Activated CD4-positive, alpha-beta memory T cell treated with anti-CD3 and anti-CD28 coated beads, Interleukin-2, amount 10 ng/mL, durations not matched to agents 7 days and 5 days (primary cell): ENCODE measurements at regions not wholly inside any gene's neighbourhood (a gene's known extent, or its start where the extent isn't known, plus 50 kb on each side); places are given as distances from the start of the nearest gene placed in this dataset.

Experiments used
- CTCF ChIA-PET: fragments of 350-600 bp; sonication (Branson Sonifier 250); formaldehyde crosslinking; loops from one replicate; lab custom pipeline; 2021; ENCODE audit warnings: antibody characterized with exemption, inconsistent platforms; lab: Charles Lee
- POLR2A ChIA-PET: fragments of 350-600 bp; sonication (Branson Sonifier 250); formaldehyde crosslinking; loops from one replicate; lab custom pipeline; 2021; ENCODE audit warnings: antibody characterized with exemption; lab: Charles Lee
- DNase-seq: peaks from one replicate; pipeline ENCODE4 v3.0.0-alpha.2; 2020
- H3K27ac Mint-ChIP-seq: one replicate; pipeline ENCODE4 v1.8.0; 2021; ENCODE audit warnings: mild to moderate bottlenecking, mixed read lengths
- H3K27me3 Mint-ChIP-seq: one replicate; pipeline ENCODE4 v1.8.0; 2021; ENCODE audit warnings: mixed read lengths
- H3K36me3 Mint-ChIP-seq: one replicate; pipeline ENCODE4 v1.8.0; 2021; ENCODE audit warnings: low read depth, mixed read lengths
- H3K4me1 Mint-ChIP-seq: one replicate; pipeline ENCODE4 v1.8.0; 2021; ENCODE audit warnings: mixed read lengths
- H3K4me3 Mint-ChIP-seq: one replicate; pipeline ENCODE4 v1.8.0; 2021; ENCODE audit warnings: mild to moderate bottlenecking, mixed read lengths
- H3K9me3 Mint-ChIP-seq: one replicate; pipeline ENCODE4 v1.8.0; 2021; ENCODE audit warnings: mixed read lengths

DNA sequence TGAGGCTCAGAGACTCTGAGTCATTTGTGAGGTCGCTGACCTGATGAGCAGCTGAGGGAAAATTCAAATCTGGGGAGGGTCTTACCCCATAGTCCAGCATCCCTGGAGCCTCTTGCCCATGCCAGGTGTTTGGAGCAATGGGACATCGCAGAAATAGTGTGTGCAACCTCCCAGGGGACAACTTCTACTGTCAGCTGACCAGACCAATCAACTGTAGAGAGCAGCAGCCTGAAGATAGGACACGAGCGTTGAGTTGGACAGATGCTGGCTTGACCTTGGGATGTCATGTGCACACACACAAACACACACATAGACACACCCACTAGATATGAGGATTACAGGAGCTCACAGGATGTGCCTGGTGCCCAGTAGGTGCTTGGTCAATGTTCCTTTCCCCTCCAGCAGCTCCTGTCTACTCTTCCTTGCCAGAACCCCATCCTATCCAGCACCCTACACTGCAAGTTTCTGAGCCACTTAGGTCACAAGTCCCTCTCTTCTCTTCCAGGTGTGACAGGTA, 59.1 kb upstream of the MPEG1 start:
- DNase-seq, result no peak
- no peak overlapping the region for H3K4me3 Mint-ChIP-seq
- H3K9me3 Mint-ChIP-seq, result no peaks in the 10 kb centered on the region
- H3K27me3 Mint-ChIP-seq, result no peaks in the 10 kb centered on the region
- POLR2A ChIA-PET, result no interaction called here
- H3K4me1 Mint-ChIP-seq, result peaks cover 29% of the 10 kb centered on the region
- CTCF ChIA-PET, result no interaction called here
- H3K27ac Mint-ChIP-seq, result no peak overlapping the region
- H3K36me3 Mint-ChIP-seq, result no peaks in the 10 kb centered on the region

- ChIA-PET CTCF (no interaction called here), POLR2A (no interaction called here)
- no peak for DNase-seq
- no peaks in the 10 kb centered on the region for H3K27me3 Mint-ChIP-seq
- peaks cover 29% of the 10 kb centered on the region for H3K4me1 Mint-ChIP-seq
- H3K27ac Mint-ChIP-seq, result no peak overlapping the region
- no peak overlapping the region for H3K4me3 Mint-ChIP-seq
- no peaks in the 10 kb centered on the region for H3K36me3 Mint-ChIP-seq
- no peaks in the 10 kb centered on the region for H3K9me3 Mint-ChIP-seq
Observed at GRCh38 chr11:59271247-59271755, 58.6 kb upstream of the MPEG1 start.

DNA sequence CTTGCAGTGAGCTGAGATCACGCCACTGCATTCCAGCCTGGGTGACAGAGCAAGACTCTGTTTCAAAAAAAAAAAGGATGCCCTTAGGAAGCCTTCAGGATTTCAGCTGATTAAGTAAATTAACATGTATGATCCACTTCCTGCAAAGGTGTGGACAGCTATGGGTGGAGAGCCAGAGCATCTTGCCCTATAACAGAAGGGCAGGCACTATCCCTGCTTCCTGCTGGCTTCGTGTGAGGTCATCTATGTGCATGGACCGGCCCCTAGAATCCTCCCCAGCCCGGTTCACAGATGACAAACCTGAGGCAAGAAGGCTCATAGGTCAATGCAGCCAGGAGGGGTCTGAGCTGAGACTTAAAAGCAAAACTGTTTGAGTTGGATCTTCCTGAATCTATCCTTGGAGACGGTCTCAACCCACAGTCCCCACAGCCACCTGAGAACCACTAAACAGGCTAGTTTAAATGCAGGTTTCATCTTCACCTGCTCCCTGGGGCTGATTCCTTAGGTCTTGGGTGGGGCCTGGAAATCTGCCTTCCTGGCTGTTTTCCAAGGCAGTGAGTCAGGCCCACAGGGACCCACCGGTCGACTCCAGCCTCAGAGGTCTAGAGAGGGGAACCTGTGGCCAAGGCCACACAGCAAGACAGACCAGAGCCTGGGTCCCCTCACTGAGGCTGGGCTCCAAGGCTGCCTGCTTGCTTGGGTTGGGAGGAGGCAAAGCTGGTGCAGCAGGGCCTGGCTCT, 55.2 kb upstream of the MPEG1 start:
- CTCF ChIA-PET, result interaction anchor here (0.8 kb wide), 1 partner anchor 103 kb away, joined by 3 read pairs; no protein-coding TSS in a partner anchor
- Mint-ChIP-seq H3K27ac (no peak overlapping the region), H3K4me3 (no peak overlapping the region), H3K27me3 (no peaks in the 10 kb centered on the region), H3K36me3 (no peaks in the 10 kb centered on the region), H3K9me3 (no peaks in the 10 kb centered on the region), H3K4me1 (peaks cover 17% of the 10 kb centered on the region)
- no peak for DNase-seq
- POLR2A ChIA-PET, result no interaction called here

DNA sequence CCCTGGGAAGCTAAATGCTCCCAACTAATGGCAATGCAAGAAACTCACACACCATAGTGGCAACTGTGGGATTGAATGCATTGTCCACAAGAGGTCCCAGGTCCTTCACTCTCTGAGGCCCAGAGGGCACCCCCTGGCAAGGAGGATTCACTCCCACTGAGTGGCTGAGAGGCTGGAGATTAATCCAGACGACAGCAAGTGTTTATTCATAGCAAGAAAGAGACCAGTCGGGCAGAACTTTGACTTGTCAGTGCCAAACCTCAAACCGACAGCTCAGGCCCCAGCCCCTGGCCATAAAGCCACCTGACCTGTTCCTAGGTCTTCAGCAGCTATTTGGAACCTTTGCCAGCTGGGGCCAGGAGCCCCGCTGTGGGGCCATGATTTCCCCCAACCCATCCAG, 54.5 kb upstream of the MPEG1 start:
- Mint-ChIP-seq H3K4me3 (no peak overlapping the region), H3K4me1 (peaks cover 11% of the 10 kb centered on the region), H3K9me3 (no peaks in the 10 kb centered on the region), H3K27me3 (no peaks in the 10 kb centered on the region), H3K27ac (no peak overlapping the region), H3K36me3 (no peaks in the 10 kb centered on the region)
- ChIA-PET POLR2A (no interaction called here), CTCF (interaction anchor here (0.8 kb wide), 1 partner anchor 103 kb away, joined by 3 read pairs; no protein-coding TSS in a partner anchor)
- DNase-seq, result no peak

GRCh38 chr11:59266491-59266890, 53.8 kb upstream of the MPEG1 start:
- no peaks in the 10 kb centered on the region for H3K9me3 Mint-ChIP-seq
- H3K27ac Mint-ChIP-seq, result no peak overlapping the region
- DNase-seq, result no peak
- POLR2A ChIA-PET, result no interaction called here
- no peaks in the 10 kb centered on the region for H3K27me3 Mint-ChIP-seq
- no peaks in the 10 kb centered on the region for H3K36me3 Mint-ChIP-seq
- peaks cover 8% of the 10 kb centered on the region for H3K4me1 Mint-ChIP-seq
- CTCF ChIA-PET, result no interaction called here
- H3K4me3 Mint-ChIP-seq, result no peak overlapping the region

GRCh38 chr11:59265735-59266134, 53.0 kb upstream of the MPEG1 start:
- Mint-ChIP-seq H3K4me1 (peaks cover 5% of the 10 kb centered on the region), H3K9me3 (no peaks in the 10 kb centered on the region), H3K4me3 (no peak overlapping the region), H3K27ac (no peak overlapping the region), H3K27me3 (no peaks in the 10 kb centered on the region), H3K36me3 (no peaks in the 10 kb centered on the region)
- ChIA-PET CTCF (interaction anchor here (0.9 kb wide), 1 partner anchor 17 kb away, joined by 3 read pairs; no protein-coding TSS in a partner anchor), POLR2A (no interaction called here)
- no peak for DNase-seq

DNA sequence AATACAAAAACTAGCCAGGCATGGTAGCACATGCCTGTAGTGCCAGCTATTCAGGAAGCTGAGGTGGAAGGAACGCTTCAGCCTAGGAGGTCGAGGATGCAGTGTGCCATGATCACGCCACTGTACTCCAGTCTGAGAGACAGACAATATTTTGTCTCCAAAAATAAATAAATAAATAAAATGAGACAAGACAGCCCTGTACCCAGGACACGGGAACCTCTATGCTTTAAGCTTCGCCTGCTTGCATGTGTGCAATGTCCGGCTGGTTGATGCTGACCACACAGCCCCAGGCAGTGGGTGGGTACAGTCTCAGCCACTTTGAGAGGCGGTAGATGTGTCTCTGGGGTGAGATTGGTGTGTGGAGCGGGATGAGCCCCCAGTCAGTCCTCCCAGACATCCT, 52.0 kb upstream of the MPEG1 start:
- no peak for DNase-seq
- ChIA-PET POLR2A (no interaction called here), CTCF (interaction anchor here (0.9 to 1.0 kb wide), 2 partner anchors 18 to 93 kb away, joined by 3 read pairs; partner anchors contain the start of gene DTX4)
- peaks cover 2% of the 10 kb centered on the region for H3K4me1 Mint-ChIP-seq
- H3K27me3 Mint-ChIP-seq, result no peaks in the 10 kb centered on the region
- no peaks in the 10 kb centered on the region for H3K36me3 Mint-ChIP-seq
- no peaks in the 10 kb centered on the region for H3K9me3 Mint-ChIP-seq
- no peak overlapping the region for H3K27ac Mint-ChIP-seq
- no peak overlapping the region for H3K4me3 Mint-ChIP-seq

DNA sequence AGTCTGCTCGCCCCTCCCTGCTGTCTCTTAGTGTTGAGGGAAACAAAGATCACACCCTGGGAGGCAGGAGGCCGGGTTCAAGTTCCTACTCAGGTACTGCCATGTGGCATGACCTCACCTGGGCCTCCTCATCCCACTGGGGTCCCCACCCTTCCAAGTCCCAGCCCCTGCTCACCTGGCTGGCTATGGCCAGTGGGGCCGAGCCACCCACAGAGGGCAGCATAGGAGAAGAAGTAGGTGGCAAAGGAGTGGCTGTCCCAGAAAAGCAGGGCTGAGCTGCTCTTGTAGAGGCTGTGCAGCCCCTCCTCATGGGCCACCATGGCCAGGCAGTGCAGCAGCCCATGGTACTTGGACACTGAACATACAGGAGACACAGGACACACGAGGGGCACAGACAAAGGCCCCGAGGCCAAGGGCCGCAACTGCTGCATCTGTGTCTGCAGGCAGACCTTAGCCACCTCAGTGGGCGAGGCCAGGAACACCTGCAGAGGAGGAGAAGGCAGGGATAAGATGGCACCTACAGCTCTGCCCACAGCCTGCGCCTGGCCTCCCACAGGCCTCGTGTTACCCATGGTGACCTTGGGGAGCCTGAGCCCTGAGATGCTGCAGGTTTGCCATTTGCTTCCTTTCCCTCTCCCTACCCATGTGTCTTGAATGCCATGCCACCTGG, 50.6 kb upstream of the MPEG1 start:
- Mint-ChIP-seq H3K27me3 (no peaks in the 10 kb centered on the region), H3K4me1 (peaks cover 2% of the 10 kb centered on the region)
- POLR2A ChIA-PET, result interaction anchor here (0.7 kb wide), 1 partner anchor 16 kb away, joined by 3 read pairs; no protein-coding TSS in a partner anchor

More for the DNA sequence above, 50.6 kb upstream of the MPEG1 start:
- Mint-ChIP-seq H3K36me3 (no peaks in the 10 kb centered on the region), H3K9me3 (no peaks in the 10 kb centered on the region), H3K4me3 (no peak overlapping the region), H3K27ac (no peak overlapping the region)
- DNase-seq, result peak; percentile 29
- CTCF ChIA-PET, result interaction anchor here (0.6 kb wide), 1 partner anchor 10 kb away, joined by 5 read pairs; no protein-coding TSS in a partner anchor
